GM18861 (cell line): ENCODE measurements at regions not wholly inside any gene's neighbourhood (a gene's known extent, or its start where the extent isn't known, plus 50 kb on each side); places are given as distances from the start of the nearest gene placed in this dataset.
"Not testable (repeated sequence)": the region's sequence is repeated elsewhere in the genome, so short reads cannot be mapped to it uniquely, and the experiment has no call there.

ENCODE experiments used
- ATAC-seq: cut with Tn5 transposase; IDR thresholded peaks from one replicate; pipeline ENCODE4 v1.9.1; 2021; ENCODE audit not compliant: unreplicated experiment

DNA sequence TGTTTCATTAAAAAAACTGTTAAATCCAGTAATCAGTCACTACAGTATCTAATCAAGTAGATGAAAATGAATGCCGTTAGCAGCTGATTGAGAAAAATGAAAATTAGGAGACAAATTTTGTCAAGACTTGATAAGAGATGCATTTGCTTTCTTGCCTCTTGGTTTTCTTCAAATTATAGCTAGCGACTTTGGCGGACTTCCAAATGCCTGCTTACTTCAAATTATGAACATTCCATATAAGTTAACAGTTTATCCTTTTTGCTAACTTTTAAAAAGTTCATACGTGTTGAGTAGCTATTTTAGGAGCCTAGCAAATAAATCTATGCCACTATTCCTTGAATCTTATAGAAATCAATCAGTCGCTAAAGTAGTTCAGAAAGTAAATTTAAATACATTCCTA is 58.8 kb downstream of the PPP4R3C start:
- ATAC-seq, result no peak

DNA sequence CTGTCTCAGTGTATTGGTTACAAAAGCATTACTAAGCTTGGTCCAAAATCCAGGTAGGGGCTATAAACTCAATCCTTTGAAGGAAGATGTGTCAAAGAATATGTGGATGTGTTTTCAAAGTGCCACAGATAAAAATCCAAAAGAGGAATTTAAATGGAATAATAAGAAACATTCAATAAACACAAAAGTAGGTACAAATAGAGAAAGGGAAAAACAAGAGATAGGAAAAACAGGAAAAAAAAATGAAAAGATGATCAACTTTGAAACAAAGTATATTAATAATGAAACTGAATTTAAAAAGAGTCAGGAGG is 64.0 kb downstream of the PPP4R3C start:
- no peak for ATAC-seq

DNA sequence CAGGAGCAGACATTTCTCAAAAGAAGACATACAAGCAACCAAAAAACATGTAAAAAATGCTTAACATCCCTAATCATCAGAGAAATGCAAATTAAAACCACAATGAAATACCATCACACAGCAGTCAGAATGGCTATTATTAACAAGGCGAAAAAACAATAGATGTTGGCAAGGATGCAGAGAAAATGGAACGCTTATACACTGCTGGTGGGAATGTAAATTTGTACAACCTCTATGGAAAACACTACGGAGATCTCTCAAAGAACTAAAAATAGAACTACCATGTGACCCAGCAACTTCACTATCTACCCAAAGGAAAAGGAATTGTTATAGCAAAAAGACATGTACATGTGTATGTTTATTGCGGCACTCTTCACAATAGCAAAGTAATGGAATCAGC is 71.5 kb downstream of the PPP4R3C start:
- ATAC-seq, result no peak

DNA sequence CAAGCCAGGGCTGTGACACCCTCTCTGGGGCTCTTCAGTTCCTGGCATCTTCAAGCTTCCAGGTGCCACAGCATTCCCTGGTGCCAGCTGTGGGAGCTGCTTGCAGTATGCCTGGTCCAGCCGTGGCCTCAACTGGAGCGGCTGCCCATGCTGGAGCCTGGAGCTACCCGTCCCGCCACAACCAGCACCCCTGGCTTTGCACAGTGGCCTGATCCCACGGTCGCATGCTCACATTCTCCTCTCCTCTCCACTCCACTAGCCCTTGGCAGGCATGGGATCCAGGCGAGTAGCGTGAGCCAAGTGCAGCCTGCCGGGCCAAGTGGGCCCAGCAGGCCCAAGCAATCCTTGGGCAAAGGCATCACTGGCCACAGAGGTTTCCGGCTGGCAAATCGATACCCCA is 81.7 kb downstream of the PPP4R3C start:
- no peak for ATAC-seq

DNA sequence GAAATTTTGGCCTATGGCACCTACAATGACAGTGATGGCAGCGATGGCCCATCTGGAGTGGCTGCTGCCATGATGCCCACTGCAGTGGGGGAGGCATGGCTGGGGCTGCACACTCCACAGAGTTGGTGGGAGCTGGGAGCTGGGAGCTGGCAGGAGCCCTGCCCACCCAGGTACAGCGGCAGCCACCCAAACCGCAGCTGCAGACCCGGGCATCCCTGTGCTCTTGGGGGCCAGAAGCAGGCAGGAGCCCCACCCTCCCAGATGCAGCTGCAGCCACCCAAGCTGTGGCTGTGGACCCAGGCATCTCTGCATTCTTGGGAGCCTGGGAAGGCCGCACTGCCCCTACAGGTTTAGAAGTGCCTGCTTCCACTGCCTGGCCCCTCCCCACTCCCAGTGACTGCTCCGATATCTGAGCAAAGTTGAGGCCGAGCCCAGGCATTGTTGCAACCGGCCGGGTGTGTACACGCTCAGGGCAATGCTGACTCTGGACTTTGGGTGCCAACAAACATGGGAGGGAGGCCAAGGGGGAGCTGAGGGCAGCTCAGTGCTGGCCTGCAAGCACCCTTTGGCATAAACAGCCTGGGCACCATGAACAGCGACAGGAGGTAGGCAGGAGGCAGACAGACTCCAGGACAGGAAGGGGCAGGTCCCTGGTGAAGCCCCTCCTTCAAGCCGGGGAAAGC is 82.8 kb downstream of the PPP4R3C start:
- ATAC-seq, result no peak

DNA sequence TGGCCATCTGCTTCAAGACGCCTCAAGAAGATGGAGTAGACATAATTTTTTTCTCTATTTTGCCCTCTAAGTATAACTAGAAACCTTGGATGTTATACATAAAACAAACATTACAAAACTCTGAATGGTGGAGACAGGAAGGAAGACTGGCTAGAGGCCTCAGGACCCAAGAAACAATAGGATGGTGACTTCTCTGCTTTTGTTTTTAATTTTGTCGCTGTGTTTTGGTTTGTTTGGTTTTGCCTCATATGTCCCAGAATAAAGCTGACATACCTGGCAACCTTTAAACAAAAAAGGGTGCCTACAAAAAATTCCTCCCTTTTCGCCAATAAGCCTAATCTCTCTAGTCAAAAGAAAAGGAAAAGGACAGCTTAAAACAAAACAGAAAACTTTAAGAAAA is 109.1 kb downstream of the PPP4R3C start:
- ATAC-seq, result no peak

DNA sequence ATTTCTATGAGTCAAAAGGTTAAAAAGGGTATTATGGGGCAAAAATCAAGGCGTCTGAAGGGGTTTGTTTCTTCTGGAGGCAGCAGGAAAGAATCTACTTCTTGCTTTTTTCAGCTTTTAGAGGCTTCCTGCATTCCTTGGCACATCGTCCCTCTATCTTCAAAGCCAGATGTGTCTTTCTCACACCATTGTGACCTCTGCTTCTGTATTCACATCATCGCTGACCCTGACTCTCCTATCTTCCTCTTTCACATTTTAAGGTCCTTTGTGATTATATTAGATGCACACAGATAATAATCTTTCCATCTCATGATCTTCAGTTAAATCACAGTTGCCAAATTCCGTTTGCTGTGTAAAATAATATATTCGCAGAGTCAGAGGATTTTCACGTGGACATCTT is 112.7 kb downstream of the PPP4R3C start:
- no peak for ATAC-seq

DNA sequence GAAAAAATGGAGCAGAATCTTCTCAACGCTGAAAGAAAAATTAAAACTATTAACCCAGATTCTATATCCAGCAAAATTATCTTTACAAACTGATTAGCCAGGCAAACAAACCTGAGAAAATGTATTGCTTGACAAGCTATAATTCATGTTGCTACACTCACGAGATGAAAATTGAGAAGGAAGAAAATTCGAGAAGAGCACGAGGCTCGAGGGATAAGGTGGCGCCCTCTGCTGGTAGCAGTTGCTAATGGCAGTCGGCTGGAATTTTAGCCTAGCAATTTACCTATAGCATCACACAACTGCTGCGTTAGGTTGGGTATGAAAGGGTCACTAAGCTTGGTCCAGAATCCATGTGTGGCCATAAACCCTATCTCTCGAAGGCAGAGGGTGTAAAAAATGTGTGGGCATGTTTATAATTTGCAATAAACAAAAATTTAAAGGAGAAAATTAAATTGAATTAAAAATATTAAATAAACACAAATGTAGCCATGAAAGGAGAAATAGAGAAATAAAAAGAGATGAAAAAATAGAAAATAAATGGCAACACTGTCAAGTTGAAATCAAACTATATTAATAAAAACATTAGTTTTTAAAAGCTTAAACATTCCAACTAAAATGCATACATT is 126.6 kb downstream of the PPP4R3C start:
- ATAC-seq, result peak; percentile 74

DNA sequence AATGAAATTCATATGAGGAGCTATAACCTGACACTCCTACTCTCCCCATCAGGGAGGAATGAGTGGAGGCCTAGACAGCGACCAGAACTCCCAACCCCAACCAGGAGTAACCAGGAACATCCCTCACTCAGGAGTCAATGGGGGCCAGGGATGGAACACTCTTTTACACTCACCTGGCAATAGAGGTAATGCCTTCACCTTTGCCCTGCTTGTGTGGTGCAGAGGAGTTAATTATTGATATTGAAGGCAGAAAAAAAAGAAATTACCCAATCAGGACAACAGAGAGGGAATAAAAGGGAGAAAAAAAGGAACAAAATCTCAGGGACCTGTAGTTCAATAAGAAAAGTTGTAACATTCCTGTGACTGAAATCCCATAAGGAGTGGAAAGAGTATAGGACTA is 141.5 kb downstream of the PPP4R3C start:
- no peak for ATAC-seq

DNA sequence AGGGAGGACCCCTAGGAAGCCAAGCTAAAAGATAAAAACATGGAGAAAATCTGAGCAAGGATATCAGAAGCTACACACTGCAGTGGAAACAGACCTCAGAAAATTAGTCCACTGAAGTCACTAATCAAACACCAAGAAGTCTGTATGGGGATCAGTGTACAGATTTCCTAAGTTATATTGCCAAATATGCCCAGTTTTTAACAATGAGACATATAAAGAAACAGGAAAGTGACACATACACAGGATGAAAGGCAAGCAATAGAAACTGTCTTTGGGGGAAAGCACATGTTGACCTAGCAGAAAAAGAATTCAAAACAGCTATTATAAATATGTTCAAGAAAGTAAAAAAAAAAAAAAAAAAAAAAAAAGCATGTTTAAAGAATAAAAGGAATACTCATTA is 153.7 kb downstream of the PPP4R3C start:
- no peak for ATAC-seq

DNA sequence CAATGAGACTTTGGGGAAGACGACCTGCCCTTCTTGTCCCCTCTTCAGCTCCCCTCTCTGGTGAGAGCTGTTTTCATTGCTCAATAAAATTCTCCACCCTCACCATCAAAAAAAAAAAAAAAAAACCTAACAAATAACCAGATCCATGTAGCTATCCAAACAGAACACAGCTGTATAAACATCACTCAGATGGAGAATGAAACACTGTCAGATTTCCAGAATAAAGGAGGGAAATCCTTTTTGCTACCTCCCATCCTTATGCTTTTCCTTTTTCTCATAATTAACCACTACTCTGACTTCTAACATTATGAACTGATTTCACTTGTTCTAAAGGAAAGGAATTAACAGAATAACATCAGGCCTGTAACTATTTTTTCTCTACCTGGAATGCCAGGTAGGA is 155.6 kb downstream of the PPP4R3C start:
- no peak for ATAC-seq

DNA sequence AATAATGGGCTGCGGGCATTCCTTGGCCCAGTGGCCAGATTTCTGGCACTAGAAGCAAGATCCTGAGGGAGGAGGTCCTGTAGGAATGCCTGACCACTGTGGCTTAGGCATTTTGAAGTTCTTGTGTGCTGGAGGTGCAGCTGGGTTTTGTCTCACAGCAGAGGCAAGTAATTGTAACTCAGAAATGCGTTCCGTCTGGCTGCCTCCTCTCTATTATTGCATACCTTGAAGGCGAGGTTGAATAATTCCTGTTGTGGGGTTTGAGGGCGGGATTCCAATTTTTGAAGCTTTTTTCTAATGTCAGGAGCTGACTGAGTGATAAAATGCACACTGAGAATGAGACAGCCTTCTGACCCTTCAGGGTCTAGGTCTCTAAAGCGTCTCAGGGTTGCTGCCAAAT is 170.6 kb downstream of the PPP4R3C start:
- ATAC-seq, result not testable (repeated sequence)

DNA sequence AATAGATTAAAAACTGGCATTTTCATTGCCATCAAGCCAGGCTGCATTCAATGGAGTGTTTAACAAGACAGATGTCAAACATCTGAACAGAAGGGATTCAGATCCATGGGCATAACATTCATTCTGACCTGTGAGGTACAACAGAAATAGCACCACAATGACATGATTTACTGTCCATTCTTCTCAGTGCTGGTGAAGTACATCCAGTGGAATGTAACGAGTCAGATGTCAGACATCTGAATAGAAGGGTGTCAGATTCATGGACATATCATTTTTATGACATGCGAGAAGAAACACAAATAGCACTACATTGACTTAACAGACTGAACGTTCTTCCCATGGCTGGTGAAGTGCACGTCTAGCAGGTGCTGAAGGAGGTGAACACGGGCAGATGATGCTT is 186.4 kb downstream of the PPP4R3C start:
- ATAC-seq, result no peak

DNA sequence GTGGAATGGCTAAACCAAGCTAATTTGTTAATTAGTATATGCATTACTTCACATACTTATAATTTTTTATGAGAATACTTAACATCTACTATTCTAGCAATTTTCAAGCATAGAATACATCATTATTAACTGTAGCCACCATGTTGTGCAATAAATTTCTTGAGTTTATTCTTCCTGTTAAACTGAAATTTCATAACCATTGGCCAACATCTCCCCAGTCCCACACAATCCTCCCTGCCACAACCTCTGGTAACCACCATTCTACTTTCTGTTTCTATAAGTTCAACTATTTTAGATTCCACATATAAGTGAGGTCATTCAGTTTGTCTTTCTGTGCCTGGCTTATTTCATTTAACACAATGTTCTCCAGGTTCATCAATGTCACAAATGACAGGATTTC is 208.5 kb downstream of the PPP4R3C start:
- no peak for ATAC-seq

DNA sequence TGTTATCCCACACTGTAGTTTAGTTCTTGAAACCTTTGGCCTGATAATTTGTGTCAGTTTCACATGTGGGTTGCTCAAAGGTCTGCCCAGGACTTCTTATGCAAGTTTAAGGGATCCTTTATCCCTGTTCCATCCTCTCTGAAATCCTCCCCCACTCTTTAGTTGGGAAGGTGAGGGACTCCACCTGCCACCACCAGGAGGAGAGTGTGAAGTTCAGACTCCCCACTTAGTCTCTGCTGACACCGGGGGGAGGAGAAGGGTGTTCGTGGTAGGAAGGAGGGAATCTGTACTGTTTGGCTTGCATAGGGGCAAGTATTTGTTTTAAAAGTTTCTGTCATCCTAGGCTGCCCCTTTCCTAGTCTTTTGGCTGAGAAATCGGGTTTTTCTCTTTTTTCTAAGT is 211.8 kb downstream of the PPP4R3C start:
- ATAC-seq, result no peak

DNA sequence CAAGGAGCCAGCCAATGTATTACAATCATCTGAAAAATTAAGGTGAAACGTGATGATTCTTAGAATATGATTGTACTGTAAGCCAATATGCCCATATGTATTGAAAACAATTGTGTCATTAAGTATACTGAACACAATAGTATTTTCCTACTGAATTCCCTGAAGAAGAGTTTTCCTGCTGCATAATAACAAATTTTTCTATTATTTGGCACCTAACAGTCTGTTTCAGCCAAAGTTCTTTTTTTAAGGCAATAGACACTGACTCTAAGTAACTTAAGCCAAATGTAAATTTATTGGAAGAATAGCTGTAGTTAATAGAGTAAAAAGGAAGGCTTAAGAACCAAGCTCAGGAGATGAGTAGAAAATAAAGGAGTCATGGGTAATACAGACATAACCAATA is 220.6 kb downstream of the PPP4R3C start:
- ATAC-seq, result no peak

DNA sequence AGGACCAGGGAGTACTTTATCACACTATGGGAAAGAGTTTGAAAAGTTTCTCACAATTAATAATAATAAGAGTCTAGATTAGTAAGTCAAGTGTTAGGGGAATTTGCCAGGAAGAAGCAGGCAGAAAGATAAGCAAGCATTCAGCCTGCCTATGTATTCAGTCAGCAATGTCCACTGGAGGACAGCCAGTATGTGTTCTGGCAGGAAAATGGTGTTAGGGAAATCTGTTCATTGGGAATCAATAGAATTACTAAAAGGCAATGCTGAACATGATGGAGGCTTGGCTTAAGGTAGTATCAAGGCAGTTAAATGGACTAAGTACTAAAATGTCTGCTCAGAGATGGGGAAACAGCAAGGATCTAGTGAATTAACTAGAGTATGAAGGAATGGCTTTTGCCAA is 221.2 kb downstream of the PPP4R3C start:
- no peak for ATAC-seq

DNA sequence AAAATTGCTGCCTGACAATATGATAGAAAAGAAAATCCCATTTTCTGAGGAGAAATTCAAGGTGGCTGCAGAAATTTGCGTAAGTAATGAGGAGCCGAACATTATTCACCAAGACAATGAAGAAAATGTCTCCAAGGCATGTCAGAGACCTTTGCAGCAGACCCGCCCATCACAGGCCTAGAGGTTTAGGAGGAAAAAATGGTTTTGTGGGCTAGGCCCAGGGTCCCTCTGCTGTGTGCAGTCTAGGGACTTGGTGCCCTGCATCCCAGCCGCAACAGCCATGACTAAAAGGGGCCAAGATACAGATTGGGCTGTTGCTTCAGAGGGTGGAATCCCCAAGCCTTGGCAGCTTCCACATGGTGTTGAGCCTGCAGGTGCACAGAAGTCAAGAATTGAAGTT is 223.1 kb downstream of the PPP4R3C start:
- ATAC-seq, result not testable (repeated sequence)

DNA sequence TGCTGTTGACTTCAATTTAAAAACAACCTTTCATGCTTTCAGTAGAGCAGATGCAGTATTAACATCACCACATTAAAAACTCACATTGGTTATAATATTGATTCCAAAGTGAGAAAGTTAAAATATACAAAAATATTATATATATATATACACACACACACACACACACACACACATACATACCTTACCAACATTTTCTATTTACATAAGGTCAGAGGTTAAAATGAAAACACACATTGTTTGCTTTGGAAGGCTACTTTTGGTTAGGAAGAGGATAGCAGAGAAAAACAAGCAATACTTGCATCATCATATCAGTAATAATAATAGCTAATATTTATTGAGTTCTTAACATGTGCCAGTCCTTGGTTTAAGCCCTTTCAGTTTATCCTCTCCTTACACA is 226.5 kb downstream of the PPP4R3C start:
- no peak for ATAC-seq

DNA sequence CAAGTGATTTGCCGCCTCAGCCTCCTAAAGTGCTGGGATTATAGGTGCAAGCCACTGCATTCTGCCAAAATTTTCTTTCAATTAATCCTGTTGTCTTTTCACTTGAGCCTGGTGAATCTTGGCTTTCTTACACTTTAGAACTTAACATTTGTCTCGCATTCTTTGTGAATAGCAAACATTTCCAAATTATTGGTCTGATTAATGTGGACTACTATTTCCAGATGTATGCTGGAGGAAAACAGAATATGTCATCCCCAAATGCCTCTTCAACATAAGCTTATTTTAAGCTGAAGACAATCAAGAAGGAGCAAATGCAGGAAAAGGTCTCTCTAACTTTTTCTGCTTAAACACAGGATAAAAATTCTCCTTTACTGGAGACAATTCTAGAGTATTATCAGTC is 233.4 kb downstream of the PPP4R3C start:
- no peak for ATAC-seq

DNA sequence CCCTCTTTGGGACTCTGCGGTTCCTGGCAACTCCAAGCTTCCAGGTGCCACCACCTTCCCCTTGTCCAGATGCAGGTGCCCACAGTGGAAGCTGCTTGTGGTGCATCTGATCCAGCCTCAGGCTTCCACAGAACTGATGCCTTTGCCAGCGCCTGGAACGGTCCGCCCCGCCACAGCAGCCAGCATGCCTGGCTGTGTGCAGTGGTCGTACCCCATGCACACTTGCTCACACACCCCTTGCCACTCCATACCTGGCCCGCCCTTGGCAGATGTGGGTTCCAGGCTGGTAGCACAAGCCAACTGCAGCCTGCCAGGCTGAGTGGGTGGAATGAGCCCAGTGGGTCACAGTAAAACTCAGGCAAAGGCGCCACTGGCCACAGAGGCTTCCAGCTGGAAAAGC is 240.5 kb downstream of the PPP4R3C start:
- ATAC-seq, result no peak

DNA sequence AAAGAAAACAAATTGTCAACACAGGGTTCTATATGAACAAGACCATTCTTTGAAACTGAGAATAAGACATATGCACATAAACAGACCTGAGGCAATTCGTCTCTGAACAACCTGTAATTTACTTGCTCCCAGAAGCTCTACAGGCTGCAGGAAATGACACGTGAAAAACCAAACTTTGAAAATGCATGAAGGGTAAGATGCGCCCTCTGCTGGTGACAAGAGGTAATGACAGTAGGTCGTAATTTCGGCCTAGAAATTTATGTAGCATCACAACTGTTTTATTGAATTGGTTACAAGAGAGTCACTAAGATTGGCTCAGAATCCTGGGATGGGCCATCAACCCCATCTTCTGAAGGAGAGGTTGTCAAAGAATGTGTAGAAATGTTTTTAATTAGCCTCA is 276.5 kb downstream of the PPP4R3C start:
- peak; percentile 63 for ATAC-seq

DNA sequence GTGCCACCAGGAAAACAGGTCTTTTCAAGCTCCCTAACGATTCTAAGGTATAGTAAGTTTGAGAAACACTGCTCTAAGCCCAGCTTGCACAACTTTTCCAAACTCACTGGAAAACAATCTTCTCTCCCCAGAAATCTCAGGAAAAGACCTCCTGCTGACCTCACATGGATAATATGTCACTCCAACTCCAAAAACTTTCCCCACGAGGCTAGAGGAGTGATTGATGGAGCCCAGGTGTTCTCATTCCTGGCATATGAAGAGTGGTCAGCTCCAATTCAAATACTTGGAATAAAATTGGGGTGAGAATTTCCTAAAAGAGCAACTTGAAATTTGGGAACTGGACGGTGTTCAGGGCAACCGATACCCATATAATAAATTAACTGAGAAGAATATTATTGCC is 299.9 kb downstream of the PPP4R3C start:
- no peak for ATAC-seq
